A673 (cell line): ENCODE measurements at regions not wholly inside any gene's neighbourhood (a gene's known extent, or its start where the extent isn't known, plus 50 kb on each side); places are given as distances from the start of the nearest gene placed in this dataset.

Experiments used
- BruUV-seq: library from RNA; stranded (reverse); fragments of 400-500 nt; replicated peaks from 2 replicates; lab custom pipeline; 2021; lab: Mats Ljungman, UMichigan
- CTCF ChIA-PET: fragments of 300-600 bp; sonication (Branson Sonifier 250); formaldehyde crosslinking; loops from one replicate; lab custom pipeline; 2022; ENCODE audit warnings: antibody characterized with exemption; lab: Charles Lee
- POLR2A ChIA-PET: fragments of 300-600 bp; sonication (Branson Sonifier 250); formaldehyde crosslinking; loops from one replicate; lab custom pipeline; 2022; ENCODE audit warnings: antibody characterized with exemption; ENCODE audit not compliant: low non-redundant PET; lab: Charles Lee
- DNase-seq: peaks from one replicate; pipeline ENCODE4 v3.0.0-alpha.2; 2015; ENCODE audit warnings: low spot score
- H3K27ac ChIP-seq: fragments of 200-600 bp; sonication (generic); 2 replicates; pipeline ENCODE4 v1.5.1; 2016; ENCODE audit warnings: mixed run types, low read depth, mild to moderate bottlenecking, mixed read lengths, antibody characterized with exemption, low read length; ENCODE audit not compliant: poor library complexity, severe bottlenecking
- H3K27me3 ChIP-seq: fragments of 200-600 bp; sonication (generic); replicated peaks from 2 replicates; pipeline ENCODE4 v1.6.1; 2017; ENCODE audit warnings: mixed run types, low read depth, mild to moderate bottlenecking, mixed read lengths, antibody characterized with exemption, low read length; ENCODE audit not compliant: insufficient read depth, poor library complexity
- H3K36me3 ChIP-seq: fragments of 200-600 bp; sonication (generic); 2 replicates; pipeline ENCODE4 v1.6.1; 2016; ENCODE audit warnings: mixed run types, mild to moderate bottlenecking, mixed read lengths, antibody characterized with exemption, low read length; ENCODE audit not compliant: insufficient read depth, poor library complexity, severe bottlenecking
- H3K4me1 ChIP-seq: fragments of 200-600 bp; sonication (generic); 2 replicates; pipeline ENCODE4 v1.6.1; 2017; ENCODE audit warnings: mixed run types, mild to moderate bottlenecking, mixed read lengths, antibody characterized with exemption, low read length; ENCODE audit not compliant: insufficient read depth, poor library complexity, severe bottlenecking
- H3K4me3 ChIP-seq: fragments of 200-600 bp; sonication (generic); 2 replicates; pipeline ENCODE4 v1.5.1; 2016; ENCODE audit warnings: low read depth, mixed run types, mild to moderate bottlenecking, mixed read lengths, low read length; ENCODE audit not compliant: poor library complexity, severe bottlenecking
- H3K9me3 ChIP-seq: fragments of 200-600 bp; sonication (generic); 2 replicates; pipeline ENCODE4 v1.6.1; 2016; ENCODE audit warnings: mixed run types, low read depth, mild to moderate bottlenecking, mixed read lengths, antibody characterized with exemption, low read length; ENCODE audit not compliant: poor library complexity, severe bottlenecking
- EZH2 ChIP-seq: fragments of 200-600 bp; sonication (generic); IDR thresholded peaks from 2 replicates; pipeline ENCODE4 v1.6.1; 2017; ENCODE audit warnings: borderline replicate concordance, low read depth, mild to moderate bottlenecking, mixed read lengths, antibody characterized with exemption, low read length; ENCODE audit not compliant: poor library complexity, severe bottlenecking
- intact Hi-C: fragments of 100-400 bp; cut with micrococcal nuclease; formaldehyde crosslinking; loops from one replicate; pipeline ENCODE4 v1.10.0; 2022; ENCODE audit not compliant: unreplicated experiment
- TF ChIP-seq, protein P1 (sequence below): fragments of 300-800, 200-600 bp; sonication (generic); conservative IDR thresholded peaks from 2 replicates; pipeline ENCODE4 v1.5.1; 2017; ENCODE audit warnings: low read depth, mild to moderate bottlenecking, antibody characterized with exemption, low read length, moderate library complexity, mixed read lengths

DNA sequence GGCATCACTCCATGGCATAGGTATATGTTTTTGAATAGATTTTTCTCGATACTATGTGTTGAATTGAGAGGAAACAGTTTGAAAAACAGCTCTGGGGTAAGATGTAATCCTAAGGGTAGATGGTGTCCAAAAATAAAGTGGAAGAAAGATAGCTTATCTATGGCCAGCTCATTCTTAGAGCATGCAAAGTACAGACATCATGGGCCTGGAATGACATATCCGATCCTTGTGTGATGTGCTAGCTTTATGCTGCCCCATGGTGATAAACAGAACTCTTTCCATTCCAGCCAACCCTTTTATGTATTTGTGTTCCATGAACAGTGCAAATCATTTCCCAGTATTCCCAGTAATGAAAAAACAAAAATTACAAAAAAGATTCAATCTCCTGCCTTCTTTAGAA, 390.2 kb upstream of the NXPH2 start:
- POLR2A ChIA-PET = no interaction called here
- H3K27ac ChIP-seq = no peak overlapping the region
- BruUV-seq = no TSS peak

DNA sequence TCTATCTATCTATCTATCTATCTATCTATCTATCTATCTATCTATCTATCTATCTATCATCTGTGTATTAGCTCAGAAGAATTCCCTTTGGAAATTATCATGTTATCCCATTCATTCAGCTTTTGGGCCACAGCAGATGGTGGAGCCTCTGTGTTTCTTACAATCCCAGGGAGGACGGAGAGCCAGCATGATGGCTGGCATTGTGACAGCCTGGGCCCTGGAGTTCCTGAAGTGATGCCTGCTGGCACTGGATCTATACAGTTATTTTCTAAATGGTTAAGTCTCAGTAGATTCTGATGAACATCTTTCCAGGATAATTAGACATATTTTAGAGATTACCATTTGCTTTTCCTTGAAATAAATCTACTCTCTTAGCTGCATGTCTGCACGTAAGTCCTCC, 385.4 kb upstream of the NXPH2 start:
- H3K4me3 ChIP-seq = no peak overlapping the region
- no peaks in the 10 kb centered on the region for H3K27me3 ChIP-seq
- BruUV-seq = no TSS peak
- intact Hi-C loops = no loop called here
- H3K4me1 ChIP-seq = peaks cover 9% of the 10 kb centered on the region
- CTCF ChIA-PET = no interaction called here
- no peak overlapping the region for H3K27ac ChIP-seq
- H3K36me3 ChIP-seq = no peaks in the 10 kb centered on the region
- no peak for DNase-seq
- POLR2A ChIA-PET = no interaction called here
- TF ChIP-seq, protein P1, sequence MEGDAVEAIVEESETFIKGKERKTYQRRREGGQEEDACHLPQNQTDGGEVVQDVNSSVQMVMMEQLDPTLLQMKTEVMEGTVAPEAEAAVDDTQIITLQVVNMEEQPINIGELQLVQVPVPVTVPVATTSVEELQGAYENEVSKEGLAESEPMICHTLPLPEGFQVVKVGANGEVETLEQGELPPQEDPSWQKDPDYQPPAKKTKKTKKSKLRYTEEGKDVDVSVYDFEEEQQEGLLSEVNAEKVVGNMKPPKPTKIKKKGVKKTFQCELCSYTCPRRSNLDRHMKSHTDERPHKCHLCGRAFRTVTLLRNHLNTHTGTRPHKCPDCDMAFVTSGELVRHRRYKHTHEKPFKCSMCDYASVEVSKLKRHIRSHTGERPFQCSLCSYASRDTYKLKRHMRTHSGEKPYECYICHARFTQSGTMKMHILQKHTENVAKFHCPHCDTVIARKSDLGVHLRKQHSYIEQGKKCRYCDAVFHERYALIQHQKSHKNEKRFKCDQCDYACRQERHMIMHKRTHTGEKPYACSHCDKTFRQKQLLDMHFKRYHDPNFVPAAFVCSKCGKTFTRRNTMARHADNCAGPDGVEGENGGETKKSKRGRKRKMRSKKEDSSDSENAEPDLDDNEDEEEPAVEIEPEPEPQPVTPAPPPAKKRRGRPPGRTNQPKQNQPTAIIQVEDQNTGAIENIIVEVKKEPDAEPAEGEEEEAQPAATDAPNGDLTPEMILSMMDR = no peak
- no peak for TF ChIP-seq EZH2
- no peaks in the 10 kb centered on the region for H3K9me3 ChIP-seq

More for the DNA sequence above, 390.2 kb upstream of the NXPH2 start:
- H3K36me3 ChIP-seq = no peaks in the 10 kb centered on the region
- peaks cover 1% of the 10 kb centered on the region for H3K4me1 ChIP-seq
- no peaks in the 10 kb centered on the region for H3K27me3 ChIP-seq
- no peaks in the 10 kb centered on the region for H3K9me3 ChIP-seq
- TF ChIP-seq, protein P1 = no peak
- TF ChIP-seq EZH2 = no peak
- CTCF ChIA-PET = no interaction called here
- no peak for DNase-seq
- H3K4me3 ChIP-seq = no peak overlapping the region
- intact Hi-C loops = no loop called here

- H3K36me3 ChIP-seq = no peaks in the 10 kb centered on the region
- no peak for TF ChIP-seq EZH2
- TF ChIP-seq, protein P1 = no peak
- no TSS peak for BruUV-seq
- intact Hi-C loops = no loop called here
- no peaks in the 10 kb centered on the region for H3K9me3 ChIP-seq
- no peak overlapping the region for H3K4me3 ChIP-seq
- CTCF ChIA-PET = no interaction called here
- peaks cover 10% of the 10 kb centered on the region for H3K4me1 ChIP-seq
- no peaks in the 10 kb centered on the region for H3K27me3 ChIP-seq
- POLR2A ChIA-PET = no interaction called here
- no peak overlapping the region for H3K27ac ChIP-seq
- DNase-seq = no peak
Measured at GRCh38 chr2:139165041-139165440, 384.9 kb upstream of the NXPH2 start.
